ENCODE measurements at regions not wholly inside any gene's neighbourhood (a gene's known extent, or its start where the extent isn't known, plus 50 kb on each side); places are given as distances from the start of the nearest gene placed in this dataset.
A peak's percentile ranks its signal among the peaks of the same experiment; 100 is the strongest.

GRCh38 chr6:131399433-131399832 lies 173.6 kb upstream of the ARG1 start:
- Histone ChIP-seq H3K4me3 (ENCODE audit: low read depth in 1 of 5, low read length in 5 of 5) (no peak overlapping the region), H3K27me3 (ENCODE audit: control insufficient read depth in 5 of 5, insufficient read depth in 4 of 5, low read length in 5 of 5) (no peaks in the 10 kb centered on the region), H3K9me3 (ENCODE audit: control insufficient read depth in 5 of 5, low read length in 5 of 5) (peaks cover 4 to 12% (median 12%) of the 10 kb centered on the region in 5 donors), H3K9ac (ENCODE audit: low read length in 5 of 5) (no peak overlapping the region), H3K4me1 (ENCODE audit: control insufficient read depth in 5 of 5, insufficient read depth in 5 of 5, low read length in 5 of 5) (no peaks in the 10 kb centered on the region), H3K36me3 (ENCODE audit: control insufficient read depth in 5 of 5, insufficient read depth in 5 of 5, low read length in 5 of 5) (no peaks in the 10 kb centered on the region), H3K27ac (ENCODE audit: low read depth, low read length) (no peak overlapping the region)

- H3K9ac ChIP-seq (ENCODE audit: low read length in 5 of 5), result no peak overlapping the region
- H3K27me3 ChIP-seq (ENCODE audit: control insufficient read depth in 5 of 5, insufficient read depth in 4 of 5, low read length in 5 of 5), result no peaks in the 10 kb centered on the region
- H3K36me3 ChIP-seq (ENCODE audit: control insufficient read depth in 5 of 5, insufficient read depth in 5 of 5, low read length in 5 of 5), result no peaks in the 10 kb centered on the region
- H3K9me3 ChIP-seq (ENCODE audit: control insufficient read depth in 5 of 5, low read length in 5 of 5), result peaks cover 4 to 12% (median 12%) of the 10 kb centered on the region in 5 donors
- H3K4me3 ChIP-seq (ENCODE audit: low read depth in 1 of 5, low read length in 5 of 5), result no peak overlapping the region
- no peaks in the 10 kb centered on the region for H3K4me1 ChIP-seq (ENCODE audit: control insufficient read depth in 5 of 5, insufficient read depth in 5 of 5, low read length in 5 of 5)
- no peak overlapping the region for H3K27ac ChIP-seq (ENCODE audit: low read depth, low read length)
These were observed 172.8 kb upstream of the ARG1 start for GRCh38 chr6:131400054-131400778.

- H3K9ac ChIP-seq (ENCODE audit: low read length in 5 of 5), result no peak overlapping the region
- no peaks in the 10 kb centered on the region for H3K36me3 ChIP-seq (ENCODE audit: control insufficient read depth in 5 of 5, insufficient read depth in 5 of 5, low read length in 5 of 5)
- H3K9me3 ChIP-seq (ENCODE audit: control insufficient read depth in 5 of 5, low read length in 5 of 5), result peaks cover 4 to 12% (median 12%) of the 10 kb centered on the region in 5 donors
- H3K4me1 ChIP-seq (ENCODE audit: control insufficient read depth in 5 of 5, insufficient read depth in 5 of 5, low read length in 5 of 5), result no peaks in the 10 kb centered on the region
- peak overlapping the region in 1 of 5 donors; percentile 9 for H3K4me3 ChIP-seq (ENCODE audit: low read depth in 1 of 5, low read length in 5 of 5)
- H3K27me3 ChIP-seq (ENCODE audit: control insufficient read depth in 5 of 5, insufficient read depth in 4 of 5, low read length in 5 of 5), result no peaks in the 10 kb centered on the region
- no peak overlapping the region for H3K27ac ChIP-seq (ENCODE audit: low read depth, low read length)
These were observed 172.1 kb upstream of the ARG1 start for GRCh38 chr6:131400779-131401496.

GRCh38 chr6:131408811-131409210 lies 164.2 kb upstream of the ARG1 start:
- Histone ChIP-seq H3K36me3 (ENCODE audit: control insufficient read depth in 5 of 5, insufficient read depth in 5 of 5, low read length in 5 of 5) (no peaks in the 10 kb centered on the region), H3K4me1 (ENCODE audit: control insufficient read depth in 5 of 5, insufficient read depth in 5 of 5, low read length in 5 of 5) (no peaks in the 10 kb centered on the region), H3K9me3 (ENCODE audit: control insufficient read depth in 5 of 5, low read length in 5 of 5) (no peaks in the 10 kb centered on the region), H3K4me3 (ENCODE audit: low read depth in 1 of 5, low read length in 5 of 5) (no peak overlapping the region), H3K27ac (ENCODE audit: low read depth, low read length) (no peak overlapping the region), H3K9ac (ENCODE audit: low read length in 5 of 5) (no peak overlapping the region), H3K27me3 (ENCODE audit: control insufficient read depth in 5 of 5, insufficient read depth in 4 of 5, low read length in 5 of 5) (no peaks in the 10 kb centered on the region)

GRCh38 chr6:131410785-131411184 lies 162.2 kb upstream of the ARG1 start:
- no peak overlapping the region for H3K4me3 ChIP-seq (ENCODE audit: low read depth in 1 of 5, low read length in 5 of 5)
- H3K36me3 ChIP-seq (ENCODE audit: control insufficient read depth in 5 of 5, insufficient read depth in 5 of 5, low read length in 5 of 5), result no peaks in the 10 kb centered on the region
- H3K9ac ChIP-seq (ENCODE audit: low read length in 5 of 5), result no peak overlapping the region
- H3K27me3 ChIP-seq (ENCODE audit: control insufficient read depth in 5 of 5, insufficient read depth in 4 of 5, low read length in 5 of 5), result no peaks in the 10 kb centered on the region
- H3K9me3 ChIP-seq (ENCODE audit: control insufficient read depth in 5 of 5, low read length in 5 of 5), result no peaks in the 10 kb centered on the region
- no peak overlapping the region for H3K27ac ChIP-seq (ENCODE audit: low read depth, low read length)
- H3K4me1 ChIP-seq (ENCODE audit: control insufficient read depth in 5 of 5, insufficient read depth in 5 of 5, low read length in 5 of 5), result no peaks in the 10 kb centered on the region

GRCh38 chr6:131412960-131413830 lies 159.8 kb upstream of the ARG1 start:
- Histone ChIP-seq H3K9ac (ENCODE audit: low read length in 5 of 5) (no peak overlapping the region), H3K27ac (ENCODE audit: low read depth, low read length) (no peak overlapping the region), H3K36me3 (ENCODE audit: control insufficient read depth in 5 of 5, insufficient read depth in 5 of 5, low read length in 5 of 5) (no peaks in the 10 kb centered on the region), H3K9me3 (ENCODE audit: control insufficient read depth in 5 of 5, low read length in 5 of 5) (no peaks in the 10 kb centered on the region), H3K27me3 (ENCODE audit: control insufficient read depth in 5 of 5, insufficient read depth in 4 of 5, low read length in 5 of 5) (no peaks in the 10 kb centered on the region), H3K4me3 (ENCODE audit: low read depth in 1 of 5, low read length in 5 of 5) (no peak overlapping the region), H3K4me1 (ENCODE audit: control insufficient read depth in 5 of 5, insufficient read depth in 5 of 5, low read length in 5 of 5) (no peaks in the 10 kb centered on the region)

GRCh38 chr6:131413831-131414191 lies 159.2 kb upstream of the ARG1 start:
- Histone ChIP-seq H3K9ac (ENCODE audit: low read length in 5 of 5) (no peak overlapping the region), H3K27me3 (ENCODE audit: control insufficient read depth in 5 of 5, insufficient read depth in 4 of 5, low read length in 5 of 5) (no peaks in the 10 kb centered on the region), H3K4me3 (ENCODE audit: low read depth in 1 of 5, low read length in 5 of 5) (no peak overlapping the region), H3K36me3 (ENCODE audit: control insufficient read depth in 5 of 5, insufficient read depth in 5 of 5, low read length in 5 of 5) (no peaks in the 10 kb centered on the region), H3K27ac (ENCODE audit: low read depth, low read length) (no peak overlapping the region), H3K4me1 (ENCODE audit: control insufficient read depth in 5 of 5, insufficient read depth in 5 of 5, low read length in 5 of 5) (no peaks in the 10 kb centered on the region), H3K9me3 (ENCODE audit: control insufficient read depth in 5 of 5, low read length in 5 of 5) (no peaks in the 10 kb centered on the region)

GRCh38 chr6:131414956-131415355 lies 158.1 kb upstream of the ARG1 start:
- Histone ChIP-seq H3K27me3 (ENCODE audit: control insufficient read depth in 5 of 5, insufficient read depth in 4 of 5, low read length in 5 of 5) (peaks cover 0 to 3% (median 0%) of the 10 kb centered on the region in 5 donors), H3K27ac (ENCODE audit: low read depth, low read length) (no peak overlapping the region)

GRCh38 chr6:131418441-131418840 lies 154.6 kb upstream of the ARG1 start:
- no peak overlapping the region for H3K4me3 ChIP-seq (ENCODE audit: low read depth in 1 of 5, low read length in 5 of 5)
- H3K27ac ChIP-seq (ENCODE audit: low read depth, low read length), result no peak overlapping the region
- no peaks in the 10 kb centered on the region for H3K4me1 ChIP-seq (ENCODE audit: control insufficient read depth in 5 of 5, insufficient read depth in 5 of 5, low read length in 5 of 5)
- no peaks in the 10 kb centered on the region for H3K9me3 ChIP-seq (ENCODE audit: control insufficient read depth in 5 of 5, low read length in 5 of 5)
- no peaks in the 10 kb centered on the region for H3K36me3 ChIP-seq (ENCODE audit: control insufficient read depth in 5 of 5, insufficient read depth in 5 of 5, low read length in 5 of 5)
- peaks cover 0 to 3% (median 0%) of the 10 kb centered on the region in 5 donors for H3K27me3 ChIP-seq (ENCODE audit: control insufficient read depth in 5 of 5, insufficient read depth in 4 of 5, low read length in 5 of 5)
- no peak overlapping the region for H3K9ac ChIP-seq (ENCODE audit: low read length in 5 of 5)

More at GRCh38 chr6:131414956-131415355, 158.1 kb upstream of the ARG1 start:
- Histone ChIP-seq H3K4me3 (ENCODE audit: low read depth in 1 of 5, low read length in 5 of 5) (no peak overlapping the region), H3K36me3 (ENCODE audit: control insufficient read depth in 5 of 5, insufficient read depth in 5 of 5, low read length in 5 of 5) (no peaks in the 10 kb centered on the region), H3K9me3 (ENCODE audit: control insufficient read depth in 5 of 5, low read length in 5 of 5) (no peaks in the 10 kb centered on the region), H3K4me1 (ENCODE audit: control insufficient read depth in 5 of 5, insufficient read depth in 5 of 5, low read length in 5 of 5) (no peaks in the 10 kb centered on the region), H3K9ac (ENCODE audit: low read length in 5 of 5) (no peak overlapping the region)

- H3K27ac ChIP-seq (ENCODE audit: low read depth, low read length), result no peak overlapping the region
These were observed 153.3 kb upstream of the ARG1 start for GRCh38 chr6:131419702-131420101.

More at GRCh38 chr6:131419702-131420101, 153.3 kb upstream of the ARG1 start:
- H3K9me3 ChIP-seq (ENCODE audit: control insufficient read depth in 5 of 5, low read length in 5 of 5), result no peaks in the 10 kb centered on the region
- H3K27me3 ChIP-seq (ENCODE audit: control insufficient read depth in 5 of 5, insufficient read depth in 4 of 5, low read length in 5 of 5), result peaks cover 0 to 3% (median 0%) of the 10 kb centered on the region in 5 donors
- no peak overlapping the region for H3K4me3 ChIP-seq (ENCODE audit: low read depth in 1 of 5, low read length in 5 of 5)
- H3K9ac ChIP-seq (ENCODE audit: low read length in 5 of 5), result no peak overlapping the region
- no peaks in the 10 kb centered on the region for H3K4me1 ChIP-seq (ENCODE audit: control insufficient read depth in 5 of 5, insufficient read depth in 5 of 5, low read length in 5 of 5)
- H3K36me3 ChIP-seq (ENCODE audit: control insufficient read depth in 5 of 5, insufficient read depth in 5 of 5, low read length in 5 of 5), result no peaks in the 10 kb centered on the region
